Left ventricle myocardium inferior (tissue), 1 donor: ENCODE measurements at regions not wholly inside any gene's neighbourhood (a gene's known extent, or its start where the extent isn't known, plus 50 kb on each side); places are given as distances from the start of the nearest gene placed in this dataset.

Experiments
- DNase-seq: peaks from one replicate; pipeline ENCODE4 v3.0.0-alpha.2; 2020
- H3K27ac ChIP-seq: fragments of 200-600 bp; replicated peaks from 2 replicates; pipeline ENCODE4 v1.8.0; 2021
- H3K27me3 ChIP-seq: fragments of 200-600 bp; 2 replicates; pipeline ENCODE4 v1.8.0; 2021; ENCODE audit warnings: low read depth
- H3K36me3 ChIP-seq: fragments of 200-600 bp; 2 replicates; pipeline ENCODE4 v1.8.0; 2021
- H3K4me1 ChIP-seq: fragments of 200-600 bp; 2 replicates; pipeline ENCODE4 v1.8.0; 2021
- H3K4me3 ChIP-seq: fragments of 200-600 bp; 2 replicates; pipeline ENCODE4 v1.8.0; 2021; ENCODE audit warnings: mild to moderate bottlenecking, moderate library complexity
- H3K9me3 ChIP-seq: fragments of 200-600 bp; replicated peaks from 2 replicates; pipeline ENCODE4 v1.8.0; 2021
- intact Hi-C: fragments of 100-400 bp; cut with micrococcal nuclease; formaldehyde crosslinking; loops from one replicate; pipeline ENCODE4 v1.11.0; 2022
- TF ChIP-seq, protein P1 (sequence below): fragments of 200-600 bp; IDR thresholded peaks from 2 replicates; pipeline ENCODE4 v1.8.0; 2021; ENCODE audit warnings: antibody characterized with exemption, mild to moderate bottlenecking, borderline replicate concordance
- donor health status: DM: no; HTN: yes; CAD: no; lungs with severe emphysema.

GRCh38 chr4:179766938-179767337 lies 2324.7 kb upstream of the AGA start:
- Histone ChIP-seq H3K4me1 (no peaks in the 10 kb centered on the region), H3K36me3 (no peaks in the 10 kb centered on the region), H3K9me3 (peaks cover 16% of the 10 kb centered on the region), H3K27me3 (no peaks in the 10 kb centered on the region), H3K4me3 (no peak overlapping the region), H3K27ac (no peak overlapping the region)
- intact Hi-C loops = no loop called here
- TF ChIP-seq, protein P1, sequence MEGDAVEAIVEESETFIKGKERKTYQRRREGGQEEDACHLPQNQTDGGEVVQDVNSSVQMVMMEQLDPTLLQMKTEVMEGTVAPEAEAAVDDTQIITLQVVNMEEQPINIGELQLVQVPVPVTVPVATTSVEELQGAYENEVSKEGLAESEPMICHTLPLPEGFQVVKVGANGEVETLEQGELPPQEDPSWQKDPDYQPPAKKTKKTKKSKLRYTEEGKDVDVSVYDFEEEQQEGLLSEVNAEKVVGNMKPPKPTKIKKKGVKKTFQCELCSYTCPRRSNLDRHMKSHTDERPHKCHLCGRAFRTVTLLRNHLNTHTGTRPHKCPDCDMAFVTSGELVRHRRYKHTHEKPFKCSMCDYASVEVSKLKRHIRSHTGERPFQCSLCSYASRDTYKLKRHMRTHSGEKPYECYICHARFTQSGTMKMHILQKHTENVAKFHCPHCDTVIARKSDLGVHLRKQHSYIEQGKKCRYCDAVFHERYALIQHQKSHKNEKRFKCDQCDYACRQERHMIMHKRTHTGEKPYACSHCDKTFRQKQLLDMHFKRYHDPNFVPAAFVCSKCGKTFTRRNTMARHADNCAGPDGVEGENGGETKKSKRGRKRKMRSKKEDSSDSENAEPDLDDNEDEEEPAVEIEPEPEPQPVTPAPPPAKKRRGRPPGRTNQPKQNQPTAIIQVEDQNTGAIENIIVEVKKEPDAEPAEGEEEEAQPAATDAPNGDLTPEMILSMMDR = no peak
- DNase-seq = no peak

- Histone ChIP-seq H3K4me3 (no peak overlapping the region), H3K4me1 (no peaks in the 10 kb centered on the region), H3K27me3 (no peaks in the 10 kb centered on the region), H3K27ac (no peak overlapping the region), H3K9me3 (peaks cover 16% of the 10 kb centered on the region), H3K36me3 (no peaks in the 10 kb centered on the region)
- no peak for DNase-seq
- TF ChIP-seq, protein P1 = no peak
- intact Hi-C loops = no loop called here
Measured at GRCh38 chr4:179768996-179769395, 2326.8 kb upstream of the AGA start.

DNA sequence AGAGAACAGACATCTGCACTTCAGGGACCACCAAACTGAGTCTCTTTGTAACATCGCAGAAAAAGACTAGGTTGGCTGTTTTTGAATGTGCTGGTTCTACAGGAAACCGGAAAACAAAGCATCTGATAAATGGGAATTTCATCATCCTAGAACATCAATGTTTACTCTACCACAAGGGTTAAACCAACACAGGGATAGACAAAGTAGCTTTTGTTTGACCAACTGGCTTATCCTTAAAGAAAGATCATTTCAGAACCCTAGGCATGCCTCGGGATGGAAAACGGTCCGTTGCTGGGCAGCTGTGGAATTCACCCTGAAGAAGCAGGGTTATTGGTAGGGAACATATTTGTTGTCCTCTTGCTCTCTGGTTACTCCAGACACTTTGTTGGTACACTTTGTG lies 2355.5 kb upstream of the AGA start:
- Histone ChIP-seq H3K27ac (no peak overlapping the region), H3K4me1 (no peaks in the 10 kb centered on the region), H3K36me3 (no peaks in the 10 kb centered on the region), H3K27me3 (no peaks in the 10 kb centered on the region), H3K4me3 (no peak overlapping the region), H3K9me3 (peaks cover 11% of the 10 kb centered on the region)
- TF ChIP-seq, protein P1 = no peak
- intact Hi-C loops = no loop called here
- no peak for DNase-seq

GRCh38 chr4:179803857-179804256 lies 2361.6 kb upstream of the AGA start:
- Histone ChIP-seq H3K27me3 (no peaks in the 10 kb centered on the region), H3K4me1 (no peaks in the 10 kb centered on the region), H3K36me3 (no peaks in the 10 kb centered on the region), H3K4me3 (no peak overlapping the region), H3K9me3 (peaks cover 16% of the 10 kb centered on the region), H3K27ac (no peak overlapping the region)
- intact Hi-C loops = no loop called here
- TF ChIP-seq, protein P1 = no peak
- DNase-seq = no peak

- H3K27me3 ChIP-seq = no peaks in the 10 kb centered on the region
- H3K4me3 ChIP-seq = no peak overlapping the region
- TF ChIP-seq, protein P1 = no peak
- no peak overlapping the region for H3K27ac ChIP-seq
- intact Hi-C loops = no loop called here
- no peaks in the 10 kb centered on the region for H3K36me3 ChIP-seq
- no peak for DNase-seq
- no peaks in the 10 kb centered on the region for H3K4me1 ChIP-seq
- H3K9me3 ChIP-seq = peaks cover 20% of the 10 kb centered on the region
Measured at GRCh38 chr4:179804440-179804839, 2362.2 kb upstream of the AGA start.

GRCh38 chr4:179817317-179817716 lies 2375.1 kb upstream of the AGA start:
- H3K27ac ChIP-seq = no peak overlapping the region
- TF ChIP-seq, protein P1 = no peak
- H3K4me1 ChIP-seq = no peaks in the 10 kb centered on the region
- H3K36me3 ChIP-seq = no peaks in the 10 kb centered on the region
- H3K27me3 ChIP-seq = no peaks in the 10 kb centered on the region
- H3K4me3 ChIP-seq = no peak overlapping the region
- peaks cover 28% of the 10 kb centered on the region for H3K9me3 ChIP-seq
- DNase-seq = no peak
- intact Hi-C loops = no loop called here
